HCT116 (cell line): ENCODE measurements at regions not wholly inside any gene's neighbourhood (a gene's known extent, or its start where the extent isn't known, plus 50 kb on each side); places are given as distances from the start of the nearest gene placed in this dataset.

Source experiments
- ATAC-seq: fragments of 200-7000 bp; cut with Tn5 transposase; 2 replicates; pipeline ENCODE4 v1.9.1; 2020; ENCODE audit warnings: mild to moderate bottlenecking, moderate library complexity
- BruUV-seq: library from RNA; stranded (reverse); fragments of 400-500 nt; replicated peaks from 2 replicates; lab custom pipeline; 2021; lab: Mats Ljungman, UMichigan
- CTCF ChIA-PET: fragments of 300-600 bp; sonication (Branson Sonifier 250); formaldehyde crosslinking; loops from one replicate; lab custom pipeline; 2021; ENCODE audit warnings: antibody characterized with exemption; lab: Charles Lee
- POLR2A ChIA-PET: fragments of 300-600, 350-600 bp; sonication (Branson Sonifier 250); formaldehyde crosslinking; loops from one replicate; lab custom pipeline; 2021; ENCODE audit warnings: antibody characterized with exemption; lab: Charles Lee
- RAD21 ChIA-PET, 2 experiments: fragments of 300-600 bp; sonication (Branson Sonifier 250); formaldehyde crosslinking; loops; one replicate each; lab custom pipeline; 2023; ENCODE audit warnings: low total read pairs in 2 of 2; ENCODE audit not compliant: uncharacterized antibody in 2 of 2, unreplicated experiment in 2 of 2, low non-redundant PET in 1 of 2; lab: Charles Lee
- DNase-seq: peaks from one replicate; pipeline ENCODE4 v3.0.0-alpha.2; 2010; ENCODE audit warnings: low read depth, low spot score
- H2AFZ ChIP-seq: fragments of 200-600 bp; shearing (Covaris generic), sonication (generic); 2 replicates; pipeline ENCODE4 v1.6.1; 2017; ENCODE audit warnings: low read depth, mixed run types, mixed read lengths, antibody characterized with exemption, low read length; ENCODE audit not compliant: poor library complexity, severe bottlenecking
- H3K27ac ChIP-seq: 2 replicates; pipeline ENCODE4 v1.5.1; 2012; ENCODE audit warnings: low read depth, low read length
- H3K27me3 ChIP-seq: fragments of 200-600 bp; sonication (generic); 2 replicates; pipeline ENCODE4 v1.6.1; 2016; ENCODE audit warnings: mixed run types, low read length, mixed read lengths; ENCODE audit not compliant: insufficient read depth
- H3K36me3 ChIP-seq, 2 experiments: fragments of 200-500 bp in 1 of 2; fragments of 200-600 bp in 1 of 2; sonication (Bioruptor generic) in 1 of 2; sonication (generic) in 1 of 2; 2 replicates each; pipeline versions ENCODE4 v1.5.1 to v1.6.1; 2014 to 2016; ENCODE audit warnings: low read length in 2 of 2, inconsistent platforms in 1 of 2, mixed read lengths in 1 of 2, mixed run types in 1 of 2; ENCODE audit not compliant: insufficient read depth in 2 of 2, control insufficient read depth in 1 of 2
- H3K4me1 ChIP-seq, 2 experiments: fragments of 200-600 bp in 1 of 2; sonication (generic) in 1 of 2; 2 replicates each; pipeline versions ENCODE4 v1.5.1 to v1.6.1; 2012 to 2017; ENCODE audit warnings: low read length in 2 of 2, inconsistent platforms in 1 of 2, mild to moderate bottlenecking in 1 of 2, mixed read lengths in 1 of 2, mixed run types in 1 of 2, moderate library complexity in 1 of 2; ENCODE audit not compliant: insufficient read depth in 2 of 2, control insufficient read depth in 1 of 2
- H3K4me2 ChIP-seq: fragments of 200-600 bp; sonication (generic); 2 replicates; pipeline ENCODE4 v1.6.1; 2017; ENCODE audit warnings: mixed run types, low read length, mixed read lengths
- H3K4me3 ChIP-seq, 2 experiments: fragments of 200-600 bp in 1 of 2; sonication (generic) in 1 of 2; replicated peaks in 1 of 2; 2 replicates each; pipeline ENCODE4 v1.5.1; 2011 to 2016; ENCODE audit warnings: low read length in 2 of 2, control low read depth in 1 of 2, low read depth in 1 of 2, mild to moderate bottlenecking in 1 of 2, mixed read lengths in 1 of 2, mixed run types in 1 of 2
- H3K79me2 ChIP-seq: fragments of 200-600 bp; sonication (generic); 2 replicates; pipeline ENCODE4 v1.6.1; 2017; ENCODE audit warnings: mild to moderate bottlenecking, mixed run types, low read length, moderate library complexity, mixed read lengths; ENCODE audit not compliant: insufficient read depth
- H3K9ac ChIP-seq: fragments of 200-600 bp; sonication (generic); 2 replicates; pipeline ENCODE4 v1.6.1; 2016; ENCODE audit warnings: low read length, mixed read lengths
- H3K9me2 ChIP-seq: fragments of 200-600 bp; sonication (generic), shearing (Covaris generic); 2 replicates; pipeline ENCODE4 v1.6.1; 2017; ENCODE audit warnings: mixed run types, mild to moderate bottlenecking, moderate library complexity; ENCODE audit not compliant: insufficient read depth
- H3K9me3 ChIP-seq, 2 experiments: fragments of 200-500 bp in 1 of 2; fragments of 200-600 bp in 1 of 2; sonication (Bioruptor generic) in 1 of 2; sonication (generic) in 1 of 2; 2 replicates each; pipeline ENCODE4 v1.6.1; 2014 to 2017; ENCODE audit warnings: low read length in 2 of 2, mixed read lengths in 2 of 2, inconsistent platforms in 1 of 2, low read depth in 1 of 2, mild to moderate bottlenecking in 1 of 2, mixed run types in 1 of 2, moderate library complexity in 1 of 2; ENCODE audit not compliant: control insufficient read depth in 1 of 2, insufficient read depth in 1 of 2
- H4K20me1 ChIP-seq: fragments of 200-600 bp; sonication (generic), shearing (Covaris generic); 2 replicates; pipeline ENCODE4 v1.6.1; 2017; ENCODE audit warnings: mixed run types, mild to moderate bottlenecking, moderate library complexity; ENCODE audit not compliant: insufficient read depth
- CEBPB ChIP-seq: IDR thresholded peaks from 2 replicates; pipeline ENCODE4 v1.6.1; 2012; ENCODE audit warnings: low read depth
- EGR1 ChIP-seq: IDR thresholded peaks from 2 replicates; pipeline ENCODE4 v1.6.1; 2012; ENCODE audit warnings: low read depth
- ELF1 ChIP-seq: IDR thresholded peaks from 2 replicates; pipeline ENCODE4 v1.6.1; 2012; ENCODE audit warnings: low read depth, borderline replicate concordance
- FOSL1 ChIP-seq: IDR thresholded peaks from 2 replicates; pipeline ENCODE4 v1.6.1; 2012; ENCODE audit warnings: low read depth
- POLR2A ChIP-seq: IDR thresholded peaks from 2 replicates; pipeline ENCODE4 v1.7.0; 2011; ENCODE audit warnings: borderline replicate concordance; ENCODE audit not compliant: insufficient read depth, insufficient read length; ENCODE audit errors: extremely low read depth
- SIN3A ChIP-seq: IDR thresholded peaks from 2 replicates; pipeline ENCODE4 v1.6.1; 2012; ENCODE audit warnings: low read depth
- SRF ChIP-seq: IDR thresholded peaks from 2 replicates; pipeline ENCODE4 v1.6.1; 2012; ENCODE audit warnings: low read depth
- TCF7L2 ChIP-seq: IDR thresholded peaks from 2 replicates; pipeline ENCODE4 v1.7.0; 2011; ENCODE audit warnings: borderline replicate concordance, inconsistent platforms; ENCODE audit not compliant: insufficient read depth, insufficient read length; ENCODE audit errors: extremely low read depth
- intact Hi-C: fragments of 100-400 bp; cut with micrococcal nuclease; formaldehyde crosslinking; loops from 2 replicates; pipeline ENCODE4 v1.10.0; 2022
- TF ChIP-seq, protein P1 (sequence below): IDR thresholded peaks from 2 replicates; pipeline ENCODE4 v1.6.1; 2012
- TF ChIP-seq, protein P2 (sequence below), 3 experiments: fragments of 200-600 bp in 1 of 3; sonication (generic) in 1 of 3; IDR thresholded peaks in 2 of 3; conservative IDR thresholded peaks in 1 of 3; 2 replicates each; pipeline ENCODE4 v1.5.1; 2012 to 2017; ENCODE audit warnings: low read depth in 2 of 3, low read length in 2 of 3, antibody characterized with exemption in 1 of 3, borderline replicate concordance in 1 of 3, control low read depth in 1 of 3, mild to moderate bottlenecking in 1 of 3, mixed read lengths in 1 of 3, mixed run types in 1 of 3, moderate library complexity in 1 of 3; ENCODE audit not compliant: insufficient read depth in 1 of 3
- TF ChIP-seq, protein P3 (sequence below): IDR thresholded peaks from 2 replicates; pipeline ENCODE4 v1.6.1; 2012; ENCODE audit warnings: low read depth

DNA sequence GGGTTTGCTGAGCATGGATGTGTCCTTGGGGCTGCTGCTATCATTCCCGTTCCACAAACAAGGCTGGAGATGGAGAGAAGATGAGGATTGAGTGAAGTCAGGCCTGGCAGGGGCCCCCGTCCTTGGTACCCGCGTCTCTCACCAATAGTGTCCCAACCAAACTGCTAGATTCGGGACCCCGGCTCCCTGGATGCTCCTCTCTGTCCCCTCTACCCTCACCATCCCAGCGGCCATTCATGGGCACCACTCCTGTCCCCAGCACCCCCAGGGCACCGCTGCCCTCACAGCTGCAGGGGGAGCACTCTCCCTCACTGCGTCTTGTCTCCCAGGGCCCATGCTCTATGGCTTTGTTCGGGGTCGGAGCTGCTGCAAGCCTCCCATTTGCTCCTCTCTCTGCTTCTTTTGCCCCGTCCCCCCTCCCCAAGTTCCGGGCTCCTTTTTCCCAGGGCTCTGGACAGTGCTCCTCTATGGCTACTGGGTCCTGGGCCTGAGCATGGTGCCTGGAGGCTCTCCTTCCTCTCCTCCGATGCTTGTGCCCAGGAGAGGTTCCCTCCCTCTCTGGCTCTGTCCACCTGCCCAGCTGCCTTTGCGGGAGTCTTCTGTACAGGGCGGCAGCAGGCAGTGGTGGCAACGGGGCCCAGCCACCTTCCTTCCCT is 219.5 kb downstream of the TEX29 start:
- H3K4me1 ChIP-seq = no peaks in the 10 kb centered on the region
- DNase-seq = no peak
- H3K9me3 ChIP-seq = no peaks in the 10 kb centered on the region
- TF ChIP-seq, protein P1, sequence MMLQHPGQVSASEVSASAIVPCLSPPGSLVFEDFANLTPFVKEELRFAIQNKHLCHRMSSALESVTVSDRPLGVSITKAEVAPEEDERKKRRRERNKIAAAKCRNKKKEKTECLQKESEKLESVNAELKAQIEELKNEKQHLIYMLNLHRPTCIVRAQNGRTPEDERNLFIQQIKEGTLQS = no peak
- TF ChIP-seq, protein P2, sequence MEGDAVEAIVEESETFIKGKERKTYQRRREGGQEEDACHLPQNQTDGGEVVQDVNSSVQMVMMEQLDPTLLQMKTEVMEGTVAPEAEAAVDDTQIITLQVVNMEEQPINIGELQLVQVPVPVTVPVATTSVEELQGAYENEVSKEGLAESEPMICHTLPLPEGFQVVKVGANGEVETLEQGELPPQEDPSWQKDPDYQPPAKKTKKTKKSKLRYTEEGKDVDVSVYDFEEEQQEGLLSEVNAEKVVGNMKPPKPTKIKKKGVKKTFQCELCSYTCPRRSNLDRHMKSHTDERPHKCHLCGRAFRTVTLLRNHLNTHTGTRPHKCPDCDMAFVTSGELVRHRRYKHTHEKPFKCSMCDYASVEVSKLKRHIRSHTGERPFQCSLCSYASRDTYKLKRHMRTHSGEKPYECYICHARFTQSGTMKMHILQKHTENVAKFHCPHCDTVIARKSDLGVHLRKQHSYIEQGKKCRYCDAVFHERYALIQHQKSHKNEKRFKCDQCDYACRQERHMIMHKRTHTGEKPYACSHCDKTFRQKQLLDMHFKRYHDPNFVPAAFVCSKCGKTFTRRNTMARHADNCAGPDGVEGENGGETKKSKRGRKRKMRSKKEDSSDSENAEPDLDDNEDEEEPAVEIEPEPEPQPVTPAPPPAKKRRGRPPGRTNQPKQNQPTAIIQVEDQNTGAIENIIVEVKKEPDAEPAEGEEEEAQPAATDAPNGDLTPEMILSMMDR (IDR thresholded peaks at IDR 0.05 in 2 of 3, conservative IDR thresholded peaks at IDR 0.05 in 1 of 3; ENCODE audit: borderline replicate concordance in 1 of 3, insufficient read depth in 1 of 3, low read depth in 2 of 3, low read length in 2 of 3) = peak in 2 of 3 experiments; percentile 18 to 27; a peak in 2 of 6 replicates
- no peak for TF ChIP-seq SIN3A
- no peak for TF ChIP-seq SRF
- TF ChIP-seq, all 23 proteins: peak for 1
- Histone ChIP-seq H3K9me2 (no peaks in the 10 kb centered on the region), H3K27me3 (peaks cover 67% of the 10 kb centered on the region), H3K4me2 (no peak overlapping the region), H3K79me2 (no peaks in the 10 kb centered on the region), H4K20me1 (no peaks in the 10 kb centered on the region), H2AFZ (no peak overlapping the region), H3K9ac (no peak overlapping the region), H3K27ac (no peak overlapping the region), H3K36me3 (no peaks in the 10 kb centered on the region), H3K4me3 (no peak overlapping the region)
- CTCF ChIA-PET = no interaction called here
- no TSS peak for BruUV-seq
- ATAC-seq = peak; percentile 70
- intact Hi-C loops = loop anchor here (10.0 kb wide), 1 partner anchor 905 kb away; no protein-coding TSS in a partner anchor
- RAD21 ChIA-PET = no interaction called here
- POLR2A ChIA-PET = no interaction called here

DNA sequence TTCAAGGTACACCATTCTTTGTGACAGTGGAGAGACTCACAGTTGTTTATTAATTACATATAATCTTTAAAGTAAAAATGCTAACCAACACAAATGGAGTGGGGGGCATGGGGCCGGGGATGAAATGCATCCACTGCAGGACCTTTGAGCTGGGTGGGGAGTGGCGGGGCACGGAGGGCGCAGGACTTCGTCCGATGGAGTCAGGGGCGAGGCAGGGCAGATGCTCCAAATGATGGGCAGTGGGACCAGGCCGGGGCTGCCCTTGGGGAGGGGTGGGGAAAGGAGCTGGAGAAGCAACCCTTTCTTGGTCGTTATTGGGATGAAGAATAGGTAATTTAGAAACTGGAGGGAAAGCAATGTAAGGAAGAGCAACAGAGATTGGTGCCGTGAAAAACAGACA is 220.0 kb downstream of the TEX29 start:
- ATAC-seq = no peak
- Histone ChIP-seq H3K4me2 (no peak overlapping the region), H2AFZ (no peak overlapping the region), H3K4me3 (no peak overlapping the region), H3K4me1 (no peaks in the 10 kb centered on the region), H3K9me2 (no peaks in the 10 kb centered on the region), H3K79me2 (no peaks in the 10 kb centered on the region), H3K9ac (no peak overlapping the region), H4K20me1 (no peaks in the 10 kb centered on the region), H3K9me3 (no peaks in the 10 kb centered on the region), H3K27ac (no peak overlapping the region), H3K36me3 (no peaks in the 10 kb centered on the region), H3K27me3 (peaks cover 61% of the 10 kb centered on the region)
- RAD21 ChIA-PET = no interaction called here
- intact Hi-C loops = no loop called here
- no TSS peak for BruUV-seq
- no peak for DNase-seq
- CTCF ChIA-PET = no interaction called here
- POLR2A ChIA-PET = no interaction called here
- TF ChIP-seq, protein P1 = no peak
- TF ChIP-seq ELF1 (no peak), FOSL1 (no peak), EGR1 (no peak), POLR2A (no peak), TCF7L2 (no peak), CEBPB (no peak)
- TF ChIP-seq, protein P3, sequence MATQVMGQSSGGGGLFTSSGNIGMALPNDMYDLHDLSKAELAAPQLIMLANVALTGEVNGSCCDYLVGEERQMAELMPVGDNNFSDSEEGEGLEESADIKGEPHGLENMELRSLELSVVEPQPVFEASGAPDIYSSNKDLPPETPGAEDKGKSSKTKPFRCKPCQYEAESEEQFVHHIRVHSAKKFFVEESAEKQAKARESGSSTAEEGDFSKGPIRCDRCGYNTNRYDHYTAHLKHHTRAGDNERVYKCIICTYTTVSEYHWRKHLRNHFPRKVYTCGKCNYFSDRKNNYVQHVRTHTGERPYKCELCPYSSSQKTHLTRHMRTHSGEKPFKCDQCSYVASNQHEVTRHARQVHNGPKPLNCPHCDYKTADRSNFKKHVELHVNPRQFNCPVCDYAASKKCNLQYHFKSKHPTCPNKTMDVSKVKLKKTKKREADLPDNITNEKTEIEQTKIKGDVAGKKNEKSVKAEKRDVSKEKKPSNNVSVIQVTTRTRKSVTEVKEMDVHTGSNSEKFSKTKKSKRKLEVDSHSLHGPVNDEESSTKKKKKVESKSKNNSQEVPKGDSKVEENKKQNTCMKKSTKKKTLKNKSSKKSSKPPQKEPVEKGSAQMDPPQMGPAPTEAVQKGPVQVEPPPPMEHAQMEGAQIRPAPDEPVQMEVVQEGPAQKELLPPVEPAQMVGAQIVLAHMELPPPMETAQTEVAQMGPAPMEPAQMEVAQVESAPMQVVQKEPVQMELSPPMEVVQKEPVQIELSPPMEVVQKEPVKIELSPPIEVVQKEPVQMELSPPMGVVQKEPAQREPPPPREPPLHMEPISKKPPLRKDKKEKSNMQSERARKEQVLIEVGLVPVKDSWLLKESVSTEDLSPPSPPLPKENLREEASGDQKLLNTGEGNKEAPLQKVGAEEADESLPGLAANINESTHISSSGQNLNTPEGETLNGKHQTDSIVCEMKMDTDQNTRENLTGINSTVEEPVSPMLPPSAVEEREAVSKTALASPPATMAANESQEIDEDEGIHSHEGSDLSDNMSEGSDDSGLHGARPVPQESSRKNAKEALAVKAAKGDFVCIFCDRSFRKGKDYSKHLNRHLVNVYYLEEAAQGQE = no peak
